ENCODE measurements at regions not wholly inside any gene's neighbourhood (a gene's known extent, or its start where the extent isn't known, plus 50 kb on each side); places are given as distances from the start of the nearest gene placed in this dataset.

DNA sequence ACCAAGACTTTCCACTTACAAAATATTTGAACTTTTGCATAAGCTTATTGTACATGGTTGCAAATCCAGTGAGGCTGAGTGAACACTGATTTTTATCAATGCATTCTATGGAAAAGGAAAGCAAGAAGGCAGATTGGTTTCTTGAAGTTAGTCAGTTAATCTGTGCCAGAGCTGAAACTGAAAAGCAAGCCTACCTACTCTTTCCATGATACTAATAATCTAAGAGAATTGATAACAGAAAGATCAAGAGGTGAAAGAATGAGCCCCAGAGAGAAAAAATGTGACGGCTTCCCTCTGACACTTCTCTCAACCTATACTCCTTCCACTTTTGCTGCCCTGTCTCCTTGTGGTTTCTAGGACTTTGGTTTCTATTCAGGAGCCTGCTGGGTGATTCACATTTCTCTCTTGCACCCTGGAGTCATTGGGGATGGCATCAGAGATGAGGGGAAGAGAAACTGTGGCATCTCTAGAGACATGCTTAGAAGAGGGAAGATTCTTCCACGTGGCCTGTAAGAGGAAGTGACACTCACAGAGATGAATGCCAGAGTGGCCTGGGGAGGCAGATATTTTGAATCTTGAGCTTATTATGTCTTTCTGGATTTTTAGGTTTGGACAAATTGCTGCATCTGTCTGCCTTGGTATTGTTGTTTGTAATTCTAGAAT is 158.6 kb upstream of the RIMS1 start:
- H3K27ac ChIP-seq (ENCODE audit: low read length): no peak overlapping the region
- no peaks in the 10 kb centered on the region for H3K27me3 ChIP-seq (ENCODE audit: control insufficient read depth, insufficient read depth, low read length)
- no peaks in the 10 kb centered on the region for H3K9me3 ChIP-seq (ENCODE audit: control insufficient read depth, low read depth, low read length)
- H3K4me3 ChIP-seq (ENCODE audit: low read length): no peak overlapping the region
- no peaks in the 10 kb centered on the region for H3K36me3 ChIP-seq (ENCODE audit: control insufficient read depth, low read depth, low read length)
- no peaks in the 10 kb centered on the region for H3K4me1 ChIP-seq (ENCODE audit: control insufficient read depth, low read depth, low read length)
- H3K9ac ChIP-seq (ENCODE audit: low read length): no peak overlapping the region

- H3K9me3 ChIP-seq (ENCODE audit: control insufficient read depth, low read depth, low read length): no peaks in the 10 kb centered on the region
- H3K4me3 ChIP-seq (ENCODE audit: low read length): no peak overlapping the region
- H3K27me3 ChIP-seq (ENCODE audit: control insufficient read depth, insufficient read depth, low read length): no peaks in the 10 kb centered on the region
- no peak overlapping the region for H3K27ac ChIP-seq (ENCODE audit: low read length)
- H3K4me1 ChIP-seq (ENCODE audit: control insufficient read depth, low read depth, low read length): no peaks in the 10 kb centered on the region
- H3K36me3 ChIP-seq (ENCODE audit: control insufficient read depth, low read depth, low read length): no peaks in the 10 kb centered on the region
- H3K9ac ChIP-seq (ENCODE audit: low read length): no peak overlapping the region
These were observed 156.1 kb upstream of the RIMS1 start for GRCh38 chr6:71730284-71730683.

GRCh38 chr6:71733970-71734899 is 152.1 kb upstream of the RIMS1 start:
- Histone ChIP-seq H3K9me3 (ENCODE audit: control insufficient read depth, low read depth, low read length) (no peaks in the 10 kb centered on the region), H3K36me3 (ENCODE audit: control insufficient read depth, low read depth, low read length) (no peaks in the 10 kb centered on the region), H3K4me1 (ENCODE audit: control insufficient read depth, low read depth, low read length) (no peaks in the 10 kb centered on the region), H3K9ac (ENCODE audit: low read length) (no peak overlapping the region), H3K27ac (ENCODE audit: low read length) (no peak overlapping the region), H3K27me3 (ENCODE audit: control insufficient read depth, insufficient read depth, low read length) (no peaks in the 10 kb centered on the region), H3K4me3 (ENCODE audit: low read length) (no peak overlapping the region)

GRCh38 chr6:71737953-71738352 is 148.4 kb upstream of the RIMS1 start:
- Histone ChIP-seq H3K36me3 (ENCODE audit: control insufficient read depth, low read depth, low read length) (no peaks in the 10 kb centered on the region), H3K27me3 (ENCODE audit: control insufficient read depth, insufficient read depth, low read length) (no peaks in the 10 kb centered on the region), H3K9me3 (ENCODE audit: control insufficient read depth, low read depth, low read length) (no peaks in the 10 kb centered on the region), H3K4me1 (ENCODE audit: control insufficient read depth, low read depth, low read length) (no peaks in the 10 kb centered on the region), H3K9ac (ENCODE audit: low read length) (no peak overlapping the region), H3K4me3 (ENCODE audit: low read length) (no peak overlapping the region), H3K27ac (ENCODE audit: low read length) (no peak overlapping the region)

- Histone ChIP-seq H3K36me3 (ENCODE audit: control insufficient read depth, low read depth, low read length) (no peaks in the 10 kb centered on the region), H3K27ac (ENCODE audit: low read length) (no peak overlapping the region), H3K4me3 (ENCODE audit: low read length) (no peak overlapping the region), H3K9me3 (ENCODE audit: control insufficient read depth, low read depth, low read length) (no peaks in the 10 kb centered on the region), H3K27me3 (ENCODE audit: control insufficient read depth, insufficient read depth, low read length) (no peaks in the 10 kb centered on the region), H3K4me1 (ENCODE audit: control insufficient read depth, low read depth, low read length) (peaks cover 7% of the 10 kb centered on the region), H3K9ac (ENCODE audit: low read length) (no peak overlapping the region)
These were observed 140.8 kb upstream of the RIMS1 start for GRCh38 chr6:71745525-71745924.

DNA sequence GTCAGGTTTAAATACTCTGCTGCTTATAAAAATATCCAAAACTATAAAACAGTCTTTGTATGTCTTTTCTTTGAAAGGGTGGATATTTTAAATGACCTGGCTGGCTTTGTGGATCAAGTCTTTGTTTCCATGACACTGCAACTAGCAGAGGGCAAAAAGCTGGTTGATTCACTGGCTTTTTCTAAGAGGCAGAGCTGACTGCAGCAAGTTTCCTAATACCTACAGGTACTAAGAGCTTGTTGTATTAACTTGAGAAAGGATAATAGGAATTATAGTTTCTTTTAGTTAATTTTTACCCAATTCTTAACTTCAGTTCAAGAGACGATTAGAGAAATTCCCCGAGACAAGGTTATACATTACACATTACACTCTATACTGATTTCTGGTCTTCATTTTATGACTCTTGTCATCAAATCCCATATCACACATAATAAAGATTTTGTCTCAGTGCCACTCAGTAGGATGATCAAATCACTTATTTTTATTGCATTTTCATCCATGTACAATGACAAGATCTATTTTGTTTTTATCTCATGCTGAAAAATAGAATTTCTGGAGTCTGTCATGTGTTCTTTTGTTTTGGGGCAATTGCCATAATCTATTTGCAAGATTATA is 120.1 kb upstream of the RIMS1 start:
- no peak overlapping the region for H3K27ac ChIP-seq (ENCODE audit: low read length)
- no peaks in the 10 kb centered on the region for H3K27me3 ChIP-seq (ENCODE audit: control insufficient read depth, insufficient read depth, low read length)
- no peaks in the 10 kb centered on the region for H3K9me3 ChIP-seq (ENCODE audit: control insufficient read depth, low read depth, low read length)
- no peaks in the 10 kb centered on the region for H3K36me3 ChIP-seq (ENCODE audit: control insufficient read depth, low read depth, low read length)
- no peaks in the 10 kb centered on the region for H3K4me1 ChIP-seq (ENCODE audit: control insufficient read depth, low read depth, low read length)
- no peak overlapping the region for H3K4me3 ChIP-seq (ENCODE audit: low read length)
- no peak overlapping the region for H3K9ac ChIP-seq (ENCODE audit: low read length)

GRCh38 chr6:71766796-71767195 is 119.6 kb upstream of the RIMS1 start:
- H3K27ac ChIP-seq (ENCODE audit: low read length): no peak overlapping the region
- H3K9ac ChIP-seq (ENCODE audit: low read length): no peak overlapping the region
- H3K4me3 ChIP-seq (ENCODE audit: low read length): no peak overlapping the region
- H3K27me3 ChIP-seq (ENCODE audit: control insufficient read depth, insufficient read depth, low read length): no peaks in the 10 kb centered on the region
- H3K36me3 ChIP-seq (ENCODE audit: control insufficient read depth, low read depth, low read length): no peaks in the 10 kb centered on the region
- no peaks in the 10 kb centered on the region for H3K4me1 ChIP-seq (ENCODE audit: control insufficient read depth, low read depth, low read length)
- no peaks in the 10 kb centered on the region for H3K9me3 ChIP-seq (ENCODE audit: control insufficient read depth, low read depth, low read length)

DNA sequence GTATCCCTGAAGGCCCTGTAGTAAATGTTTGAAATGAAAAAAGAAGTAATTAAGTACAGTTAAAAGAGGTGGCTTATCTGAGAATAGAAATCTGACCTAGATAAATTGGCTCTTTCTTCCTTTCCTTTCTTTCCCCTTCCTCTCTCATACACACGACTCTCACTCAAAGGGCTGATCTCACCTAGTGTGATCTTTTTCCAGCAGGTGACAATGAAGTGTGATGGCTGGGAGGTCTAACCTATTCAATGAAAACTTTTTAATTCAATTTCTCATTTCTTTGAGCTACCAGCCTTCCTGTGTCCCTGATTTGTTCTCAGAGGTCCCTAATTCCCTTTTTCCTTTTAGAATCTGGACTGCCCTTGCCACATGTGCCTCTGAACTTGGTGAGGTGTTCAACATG is 118.0 kb upstream of the RIMS1 start:
- Histone ChIP-seq H3K27ac (ENCODE audit: low read length) (no peak overlapping the region), H3K4me1 (ENCODE audit: control insufficient read depth, low read depth, low read length) (no peaks in the 10 kb centered on the region)

GRCh38 chr6:71808865-71809264 is 77.5 kb upstream of the RIMS1 start:
- Histone ChIP-seq H3K4me1 (ENCODE audit: control insufficient read depth, low read depth, low read length) (no peaks in the 10 kb centered on the region), H3K27ac (ENCODE audit: low read length) (no peak overlapping the region), H3K9ac (ENCODE audit: low read length) (no peak overlapping the region), H3K9me3 (ENCODE audit: control insufficient read depth, low read depth, low read length) (peaks cover 3% of the 10 kb centered on the region), H3K36me3 (ENCODE audit: control insufficient read depth, low read depth, low read length) (no peaks in the 10 kb centered on the region), H3K27me3 (ENCODE audit: control insufficient read depth, insufficient read depth, low read length) (no peaks in the 10 kb centered on the region), H3K4me3 (ENCODE audit: low read length) (no peak overlapping the region)

More for the DNA sequence above, 118.0 kb upstream of the RIMS1 start:
- no peaks in the 10 kb centered on the region for H3K36me3 ChIP-seq (ENCODE audit: control insufficient read depth, low read depth, low read length)
- no peaks in the 10 kb centered on the region for H3K27me3 ChIP-seq (ENCODE audit: control insufficient read depth, insufficient read depth, low read length)
- H3K4me3 ChIP-seq (ENCODE audit: low read length): no peak overlapping the region
- H3K9ac ChIP-seq (ENCODE audit: low read length): no peak overlapping the region
- no peaks in the 10 kb centered on the region for H3K9me3 ChIP-seq (ENCODE audit: control insufficient read depth, low read depth, low read length)

DNA sequence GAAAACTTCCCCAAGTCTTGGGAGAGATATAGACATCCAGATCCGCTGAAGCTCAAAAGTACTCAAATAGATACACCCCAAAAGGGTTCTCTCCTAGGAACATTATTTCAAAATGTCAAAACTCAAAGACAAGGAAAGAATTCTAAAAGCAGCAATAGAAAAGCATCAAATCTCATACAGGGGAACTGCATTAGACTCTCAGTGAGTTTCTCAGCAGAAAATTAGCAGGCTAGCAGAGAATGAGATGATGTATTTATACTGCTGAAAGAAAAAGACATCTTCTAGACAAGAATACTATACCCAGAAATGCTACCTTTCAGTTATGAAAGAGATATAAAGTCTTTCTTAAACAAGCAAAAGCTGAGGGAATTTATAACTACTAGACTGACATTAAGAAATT is 75.5 kb upstream of the RIMS1 start:
- no peak overlapping the region for H3K9ac ChIP-seq (ENCODE audit: low read length)
- peaks cover 6% of the 10 kb centered on the region for H3K9me3 ChIP-seq (ENCODE audit: control insufficient read depth, low read depth, low read length)
- H3K27ac ChIP-seq (ENCODE audit: low read length): no peak overlapping the region
- H3K4me3 ChIP-seq (ENCODE audit: low read length): no peak overlapping the region
- no peaks in the 10 kb centered on the region for H3K27me3 ChIP-seq (ENCODE audit: control insufficient read depth, insufficient read depth, low read length)
- no peaks in the 10 kb centered on the region for H3K36me3 ChIP-seq (ENCODE audit: control insufficient read depth, low read depth, low read length)
- no peaks in the 10 kb centered on the region for H3K4me1 ChIP-seq (ENCODE audit: control insufficient read depth, low read depth, low read length)

DNA sequence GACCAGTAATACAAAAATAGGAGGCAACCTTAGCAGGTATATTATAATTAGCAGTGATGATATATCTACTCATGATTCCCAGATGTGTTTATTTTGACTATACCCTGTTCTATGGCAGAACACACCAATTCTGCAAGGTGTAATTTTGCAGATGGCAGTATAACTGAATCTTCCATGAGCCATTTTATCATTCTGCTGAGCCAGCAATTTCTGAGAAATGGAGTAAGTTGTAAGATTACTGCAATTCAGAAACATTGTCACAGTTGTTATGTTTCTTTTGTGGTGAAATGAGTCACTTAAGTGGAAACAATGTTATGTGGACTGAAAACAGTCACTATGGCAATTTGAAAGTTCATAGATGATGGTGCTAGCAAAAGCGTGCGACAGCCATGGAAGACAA is 63.7 kb upstream of the RIMS1 start:
- no peaks in the 10 kb centered on the region for H3K4me1 ChIP-seq (ENCODE audit: control insufficient read depth, low read depth, low read length)
- H3K36me3 ChIP-seq (ENCODE audit: control insufficient read depth, low read depth, low read length): no peaks in the 10 kb centered on the region
- no peak overlapping the region for H3K9ac ChIP-seq (ENCODE audit: low read length)
- H3K27ac ChIP-seq (ENCODE audit: low read length): no peak overlapping the region
- H3K9me3 ChIP-seq (ENCODE audit: control insufficient read depth, low read depth, low read length): no peaks in the 10 kb centered on the region
- H3K4me3 ChIP-seq (ENCODE audit: low read length): no peak overlapping the region
- no peaks in the 10 kb centered on the region for H3K27me3 ChIP-seq (ENCODE audit: control insufficient read depth, insufficient read depth, low read length)

Measured in iPS-18a (cell line).